ENCODE measurements at regions not wholly inside any gene's neighbourhood (a gene's known extent, or its start where the extent isn't known, plus 50 kb on each side); places are given as distances from the start of the nearest gene placed in this dataset.

DNA sequence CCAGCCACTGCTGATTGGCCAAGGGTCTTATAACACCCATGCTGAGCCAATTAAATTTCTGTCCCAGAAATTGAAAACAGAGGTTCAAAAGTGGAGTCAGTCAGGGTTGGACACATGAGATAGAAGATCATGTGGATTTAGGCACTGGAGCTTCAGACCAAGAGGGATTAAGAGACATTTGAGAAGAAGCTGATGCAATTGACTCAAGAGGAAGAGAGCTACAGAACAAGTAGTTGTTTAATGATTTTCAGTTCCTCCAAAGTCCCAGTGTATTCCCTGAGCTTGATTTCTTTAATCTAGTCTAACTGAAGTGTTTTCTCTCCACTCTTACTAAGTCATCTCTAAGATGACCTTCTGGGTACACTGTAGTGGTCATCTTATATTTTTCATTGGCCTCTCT, 227.1 kb downstream of the DUSP10 start:
- no peaks in the 10 kb centered on the region for H3K36me3 ChIP-seq (replicated peaks in 1 of 2; ENCODE audit: control insufficient read depth in 1 of 2, insufficient read depth in 2 of 2, low read length in 1 of 2)
- H3K9ac ChIP-seq: no peak overlapping the region
- no peaks in the 10 kb centered on the region for H3K9me3 ChIP-seq
- POLR2A ChIA-PET: no interaction called here
- TF ChIP-seq GATA2 (CRISPR knock-in tag; IDR thresholded peaks at IDR 0.05) (no peak), YY1 (IDR thresholded peaks at IDR 0.05; ENCODE audit: low read depth) (no peak), EP300 (IDR thresholded peaks at IDR 0.05; ENCODE audit: borderline replicate concordance in 1 of 2, low read depth in 1 of 2, low read length in 1 of 2) (no peak), JUND (IDR thresholded peaks at IDR 0.05) (no peak), SIN3A (IDR thresholded peaks at IDR 0.05; ENCODE audit: borderline replicate concordance, low read depth, low read length) (no peak), EZH2phosphoT487 (IDR thresholded peaks at IDR 0.05; ENCODE audit: borderline replicate concordance, low read depth) (no peak), CTCF (IDR thresholded peaks at IDR 0.05) (no peak), POLR2AphosphoS5 (IDR thresholded peaks at IDR 0.05; ENCODE audit: low read depth, low read length) (no peak), NRF1 (IDR thresholded peaks at IDR 0.05; ENCODE audit: low read depth, low read length) (no peak), TCF12 (IDR thresholded peaks at IDR 0.05) (no peak), MXI1 (IDR thresholded peaks at IDR 0.05; ENCODE audit: low read depth, low read length) (no peak), FOXM1 (IDR thresholded peaks at IDR 0.05; ENCODE audit: low read depth) (no peak), RXRA (IDR thresholded peaks at IDR 0.05; ENCODE audit: borderline replicate concordance, low read depth) (no peak)
- no peak overlapping the region for H3K4me2 ChIP-seq
- no peak overlapping the region for H2AFZ ChIP-seq (ENCODE audit: low read depth)
- H3F3A ChIP-seq (replicated peaks; ENCODE audit: insufficient read depth): no peaks in the 10 kb centered on the region
- no peaks in the 10 kb centered on the region for H3K79me2 ChIP-seq (ENCODE audit: insufficient read depth)
- CTCF ChIA-PET: interaction anchor here (1.2 kb wide), 1 partner anchor 941 kb away, joined by 4 read pairs; no protein-coding TSS in a partner anchor
- H3K4me1 ChIP-seq (ENCODE audit: control insufficient read depth in 1 of 2, insufficient read depth in 2 of 2, low read depth in 1 of 2, low read length in 1 of 2): peaks cover 0 to 13% of the 10 kb centered on the region in 2 experiments; a peak in 2 of 4 replicates
- no peak overlapping the region for H3K27ac ChIP-seq (ENCODE audit: low read depth in 2 of 2, low read length in 1 of 2)
- DNase-seq: no peak
- no peaks in the 10 kb centered on the region for H4K20me1 ChIP-seq (ENCODE audit: insufficient read depth)
- no peaks in the 10 kb centered on the region for H3K9me2 ChIP-seq
- no peaks in the 10 kb centered on the region for H3K27me3 ChIP-seq (ENCODE audit: insufficient read depth)
- no peak overlapping the region for H3K4me3 ChIP-seq (ENCODE audit: low read depth in 2 of 2, low read length in 1 of 2)

- H4K20me1 ChIP-seq (ENCODE audit: insufficient read depth): no peaks in the 10 kb centered on the region
- H3K9me3 ChIP-seq: no peaks in the 10 kb centered on the region
- H3K9me2 ChIP-seq: no peaks in the 10 kb centered on the region
- H3K27ac ChIP-seq (ENCODE audit: low read depth in 2 of 2, low read length in 1 of 2): no peak overlapping the region
- no peak overlapping the region for H3K4me2 ChIP-seq
- no peak overlapping the region for H3K9ac ChIP-seq
- POLR2A ChIA-PET: no interaction called here
- CTCF ChIA-PET: no interaction called here
- no peak overlapping the region for H2AFZ ChIP-seq (ENCODE audit: low read depth)
- H3K79me2 ChIP-seq (ENCODE audit: insufficient read depth): no peaks in the 10 kb centered on the region
- H3K27me3 ChIP-seq (ENCODE audit: insufficient read depth): no peaks in the 10 kb centered on the region
- no peaks in the 10 kb centered on the region for H3F3A ChIP-seq (replicated peaks; ENCODE audit: insufficient read depth)
- peaks cover 0 to 13% of the 10 kb centered on the region in 2 experiments; a peak in 2 of 4 replicates for H3K4me1 ChIP-seq (ENCODE audit: control insufficient read depth in 1 of 2, insufficient read depth in 2 of 2, low read depth in 1 of 2, low read length in 1 of 2)
- no peak for DNase-seq
- no peaks in the 10 kb centered on the region for H3K36me3 ChIP-seq (replicated peaks in 1 of 2; ENCODE audit: control insufficient read depth in 1 of 2, insufficient read depth in 2 of 2, low read length in 1 of 2)
- no peak overlapping the region for H3K4me3 ChIP-seq (ENCODE audit: low read depth in 2 of 2, low read length in 1 of 2)
- TF ChIP-seq JUND (IDR thresholded peaks at IDR 0.05) (no peak), FOSL2 (IDR thresholded peaks at IDR 0.05; ENCODE audit: borderline replicate concordance, low read depth) (no peak), EP300 (IDR thresholded peaks at IDR 0.05; ENCODE audit: borderline replicate concordance in 1 of 2, low read depth in 1 of 2, low read length in 1 of 2) (no peak), ZBTB33 (IDR thresholded peaks at IDR 0.05; ENCODE audit: borderline replicate concordance, low read depth) (no peak), CTCF (IDR thresholded peaks at IDR 0.05) (no peak), FOXJ3 (CRISPR knock-in tag; IDR thresholded peaks at IDR 0.05) (no peak), TCF12 (IDR thresholded peaks at IDR 0.05) (no peak), CHD2 (IDR thresholded peaks at IDR 0.05; ENCODE audit: low read length, partially characterized antibody) (no peak), RCOR1 (IDR thresholded peaks at IDR 0.05; ENCODE audit: low read length) (no peak), GABPA (IDR thresholded peaks at IDR 0.05; ENCODE audit: low read depth) (no peak), EZH2phosphoT487 (IDR thresholded peaks at IDR 0.05; ENCODE audit: borderline replicate concordance, low read depth) (no peak)
- TF ChIP-seq, protein P1, sequence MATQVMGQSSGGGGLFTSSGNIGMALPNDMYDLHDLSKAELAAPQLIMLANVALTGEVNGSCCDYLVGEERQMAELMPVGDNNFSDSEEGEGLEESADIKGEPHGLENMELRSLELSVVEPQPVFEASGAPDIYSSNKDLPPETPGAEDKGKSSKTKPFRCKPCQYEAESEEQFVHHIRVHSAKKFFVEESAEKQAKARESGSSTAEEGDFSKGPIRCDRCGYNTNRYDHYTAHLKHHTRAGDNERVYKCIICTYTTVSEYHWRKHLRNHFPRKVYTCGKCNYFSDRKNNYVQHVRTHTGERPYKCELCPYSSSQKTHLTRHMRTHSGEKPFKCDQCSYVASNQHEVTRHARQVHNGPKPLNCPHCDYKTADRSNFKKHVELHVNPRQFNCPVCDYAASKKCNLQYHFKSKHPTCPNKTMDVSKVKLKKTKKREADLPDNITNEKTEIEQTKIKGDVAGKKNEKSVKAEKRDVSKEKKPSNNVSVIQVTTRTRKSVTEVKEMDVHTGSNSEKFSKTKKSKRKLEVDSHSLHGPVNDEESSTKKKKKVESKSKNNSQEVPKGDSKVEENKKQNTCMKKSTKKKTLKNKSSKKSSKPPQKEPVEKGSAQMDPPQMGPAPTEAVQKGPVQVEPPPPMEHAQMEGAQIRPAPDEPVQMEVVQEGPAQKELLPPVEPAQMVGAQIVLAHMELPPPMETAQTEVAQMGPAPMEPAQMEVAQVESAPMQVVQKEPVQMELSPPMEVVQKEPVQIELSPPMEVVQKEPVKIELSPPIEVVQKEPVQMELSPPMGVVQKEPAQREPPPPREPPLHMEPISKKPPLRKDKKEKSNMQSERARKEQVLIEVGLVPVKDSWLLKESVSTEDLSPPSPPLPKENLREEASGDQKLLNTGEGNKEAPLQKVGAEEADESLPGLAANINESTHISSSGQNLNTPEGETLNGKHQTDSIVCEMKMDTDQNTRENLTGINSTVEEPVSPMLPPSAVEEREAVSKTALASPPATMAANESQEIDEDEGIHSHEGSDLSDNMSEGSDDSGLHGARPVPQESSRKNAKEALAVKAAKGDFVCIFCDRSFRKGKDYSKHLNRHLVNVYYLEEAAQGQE (IDR thresholded peaks at IDR 0.05; ENCODE audit: low read depth, low read length): no peak
Observed at GRCh38 chr1:221515496-221515895, 226.4 kb downstream of the DUSP10 start.
